HCT116 (cell line): ENCODE measurements at regions not wholly inside any gene's neighbourhood (a gene's known extent, or its start where the extent isn't known, plus 50 kb on each side); places are given as distances from the start of the nearest gene placed in this dataset.

Experiments used
- ATAC-seq: fragments of 200-7000 bp; cut with Tn5 transposase; 2 replicates; pipeline ENCODE4 v1.9.1; 2020; ENCODE audit warnings: mild to moderate bottlenecking, moderate library complexity
- BruUV-seq: library from RNA; stranded (reverse); fragments of 400-500 nt; replicated peaks from 2 replicates; lab custom pipeline; 2021; lab: Mats Ljungman, UMichigan
- CTCF ChIA-PET: fragments of 300-600 bp; sonication (Branson Sonifier 250); formaldehyde crosslinking; loops from one replicate; lab custom pipeline; 2021; ENCODE audit warnings: antibody characterized with exemption; lab: Charles Lee
- POLR2A ChIA-PET: fragments of 300-600, 350-600 bp; sonication (Branson Sonifier 250); formaldehyde crosslinking; loops from one replicate; lab custom pipeline; 2021; ENCODE audit warnings: antibody characterized with exemption; lab: Charles Lee
- RAD21 ChIA-PET, 2 experiments: fragments of 300-600 bp; sonication (Branson Sonifier 250); formaldehyde crosslinking; loops; one replicate each; lab custom pipeline; 2023; ENCODE audit warnings: low total read pairs in 2 of 2; ENCODE audit not compliant: uncharacterized antibody in 2 of 2, unreplicated experiment in 2 of 2, low non-redundant PET in 1 of 2; lab: Charles Lee
- DNase-seq: peaks from one replicate; pipeline ENCODE4 v3.0.0-alpha.2; 2010; ENCODE audit warnings: low read depth, low spot score
- H2AFZ ChIP-seq: fragments of 200-600 bp; shearing (Covaris generic), sonication (generic); 2 replicates; pipeline ENCODE4 v1.6.1; 2017; ENCODE audit warnings: low read depth, mixed run types, mixed read lengths, antibody characterized with exemption, low read length; ENCODE audit not compliant: poor library complexity, severe bottlenecking
- H3K27ac ChIP-seq: 2 replicates; pipeline ENCODE4 v1.5.1; 2012; ENCODE audit warnings: low read depth, low read length
- H3K27me3 ChIP-seq: fragments of 200-600 bp; sonication (generic); 2 replicates; pipeline ENCODE4 v1.6.1; 2016; ENCODE audit warnings: mixed run types, low read length, mixed read lengths; ENCODE audit not compliant: insufficient read depth
- H3K36me3 ChIP-seq, 2 experiments: fragments of 200-500 bp in 1 of 2; fragments of 200-600 bp in 1 of 2; sonication (Bioruptor generic) in 1 of 2; sonication (generic) in 1 of 2; 2 replicates each; pipeline versions ENCODE4 v1.5.1 to v1.6.1; 2014 to 2016; ENCODE audit warnings: low read length in 2 of 2, inconsistent platforms in 1 of 2, mixed read lengths in 1 of 2, mixed run types in 1 of 2; ENCODE audit not compliant: insufficient read depth in 2 of 2, control insufficient read depth in 1 of 2
- H3K4me1 ChIP-seq, 2 experiments: fragments of 200-600 bp in 1 of 2; sonication (generic) in 1 of 2; 2 replicates each; pipeline versions ENCODE4 v1.5.1 to v1.6.1; 2012 to 2017; ENCODE audit warnings: low read length in 2 of 2, inconsistent platforms in 1 of 2, mild to moderate bottlenecking in 1 of 2, mixed read lengths in 1 of 2, mixed run types in 1 of 2, moderate library complexity in 1 of 2; ENCODE audit not compliant: insufficient read depth in 2 of 2, control insufficient read depth in 1 of 2
- H3K4me2 ChIP-seq: fragments of 200-600 bp; sonication (generic); 2 replicates; pipeline ENCODE4 v1.6.1; 2017; ENCODE audit warnings: mixed run types, low read length, mixed read lengths
- H3K4me3 ChIP-seq, 2 experiments: fragments of 200-600 bp in 1 of 2; sonication (generic) in 1 of 2; replicated peaks in 1 of 2; 2 replicates each; pipeline ENCODE4 v1.5.1; 2011 to 2016; ENCODE audit warnings: low read length in 2 of 2, control low read depth in 1 of 2, low read depth in 1 of 2, mild to moderate bottlenecking in 1 of 2, mixed read lengths in 1 of 2, mixed run types in 1 of 2
- H3K79me2 ChIP-seq: fragments of 200-600 bp; sonication (generic); 2 replicates; pipeline ENCODE4 v1.6.1; 2017; ENCODE audit warnings: mild to moderate bottlenecking, mixed run types, low read length, moderate library complexity, mixed read lengths; ENCODE audit not compliant: insufficient read depth
- H3K9ac ChIP-seq: fragments of 200-600 bp; sonication (generic); 2 replicates; pipeline ENCODE4 v1.6.1; 2016; ENCODE audit warnings: low read length, mixed read lengths
- H3K9me2 ChIP-seq: fragments of 200-600 bp; sonication (generic), shearing (Covaris generic); 2 replicates; pipeline ENCODE4 v1.6.1; 2017; ENCODE audit warnings: mixed run types, mild to moderate bottlenecking, moderate library complexity; ENCODE audit not compliant: insufficient read depth
- H3K9me3 ChIP-seq, 2 experiments: fragments of 200-500 bp in 1 of 2; fragments of 200-600 bp in 1 of 2; sonication (Bioruptor generic) in 1 of 2; sonication (generic) in 1 of 2; 2 replicates each; pipeline ENCODE4 v1.6.1; 2014 to 2017; ENCODE audit warnings: low read length in 2 of 2, mixed read lengths in 2 of 2, inconsistent platforms in 1 of 2, low read depth in 1 of 2, mild to moderate bottlenecking in 1 of 2, mixed run types in 1 of 2, moderate library complexity in 1 of 2; ENCODE audit not compliant: control insufficient read depth in 1 of 2, insufficient read depth in 1 of 2
- H4K20me1 ChIP-seq: fragments of 200-600 bp; sonication (generic), shearing (Covaris generic); 2 replicates; pipeline ENCODE4 v1.6.1; 2017; ENCODE audit warnings: mixed run types, mild to moderate bottlenecking, moderate library complexity; ENCODE audit not compliant: insufficient read depth
- CBX3 ChIP-seq: IDR thresholded peaks from 2 replicates; pipeline ENCODE4 v1.6.1; 2012; ENCODE audit warnings: low read depth
- CEBPB ChIP-seq: IDR thresholded peaks from 2 replicates; pipeline ENCODE4 v1.6.1; 2012; ENCODE audit warnings: low read depth
- EGR1 ChIP-seq: IDR thresholded peaks from 2 replicates; pipeline ENCODE4 v1.6.1; 2012; ENCODE audit warnings: low read depth
- FOSL1 ChIP-seq: IDR thresholded peaks from 2 replicates; pipeline ENCODE4 v1.6.1; 2012; ENCODE audit warnings: low read depth
- JUND ChIP-seq: IDR thresholded peaks from 2 replicates; pipeline ENCODE4 v1.6.1; 2012
- MAX ChIP-seq: IDR thresholded peaks from 2 replicates; pipeline ENCODE4 v1.6.1; 2012
- POLR2A ChIP-seq: IDR thresholded peaks from 2 replicates; pipeline ENCODE4 v1.7.0; 2011; ENCODE audit warnings: borderline replicate concordance; ENCODE audit not compliant: insufficient read depth, insufficient read length; ENCODE audit errors: extremely low read depth
- POLR2AphosphoS5 ChIP-seq: IDR thresholded peaks from 2 replicates; pipeline ENCODE4 v1.6.1; 2011; ENCODE audit warnings: mild to moderate bottlenecking, low read depth, low read length, moderate library complexity
- RAD21 ChIP-seq: IDR thresholded peaks from 2 replicates; pipeline ENCODE4 v1.6.1; 2012; ENCODE audit warnings: low read depth, mild to moderate bottlenecking
- REST ChIP-seq: IDR thresholded peaks from 2 replicates; pipeline ENCODE4 v1.6.1; 2012; ENCODE audit warnings: low read depth
- SIN3A ChIP-seq: IDR thresholded peaks from 2 replicates; pipeline ENCODE4 v1.6.1; 2012; ENCODE audit warnings: low read depth
- SP1 ChIP-seq: IDR thresholded peaks from 2 replicates; pipeline ENCODE4 v1.6.1; 2012; ENCODE audit warnings: low read depth
- YY1 ChIP-seq: IDR thresholded peaks from 2 replicates; pipeline ENCODE4 v1.6.1; 2011; ENCODE audit warnings: low read length, low read depth, moderate library complexity, mild to moderate bottlenecking; ENCODE audit not compliant: insufficient replicate concordance; ENCODE audit errors: extremely low read depth
- intact Hi-C: fragments of 100-400 bp; cut with micrococcal nuclease; formaldehyde crosslinking; loops from 2 replicates; pipeline ENCODE4 v1.10.0; 2022
- TF ChIP-seq, protein P1 (sequence below), 3 experiments: fragments of 200-600 bp in 1 of 3; sonication (generic) in 1 of 3; IDR thresholded peaks in 2 of 3; conservative IDR thresholded peaks in 1 of 3; 2 replicates each; pipeline ENCODE4 v1.5.1; 2012 to 2017; ENCODE audit warnings: low read depth in 2 of 3, low read length in 2 of 3, antibody characterized with exemption in 1 of 3, borderline replicate concordance in 1 of 3, control low read depth in 1 of 3, mild to moderate bottlenecking in 1 of 3, mixed read lengths in 1 of 3, mixed run types in 1 of 3, moderate library complexity in 1 of 3; ENCODE audit not compliant: insufficient read depth in 1 of 3
- TF ChIP-seq, protein P2 (sequence below): IDR thresholded peaks from 2 replicates; pipeline ENCODE4 v1.6.1; 2012

DNA sequence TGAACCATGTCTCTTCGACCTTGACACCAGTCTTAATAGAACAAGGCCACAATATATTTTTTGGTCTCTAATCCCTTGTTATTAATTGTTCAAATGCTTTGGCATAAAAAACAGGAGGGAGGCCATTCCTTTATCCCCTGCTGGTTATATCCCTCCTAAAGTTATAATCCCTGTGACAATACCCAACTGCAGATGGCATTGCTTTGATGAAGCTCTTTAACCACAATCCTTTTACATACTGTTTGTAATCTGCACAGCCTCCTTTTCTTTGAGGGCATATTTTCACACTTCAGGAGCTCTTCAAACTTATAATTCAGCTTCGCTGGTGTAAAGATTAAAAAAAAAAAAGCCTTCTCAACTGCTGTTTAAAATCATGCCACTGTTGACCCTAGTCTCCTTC, 919.0 kb downstream of the EPHA3 start:
- Histone ChIP-seq H3K9me3 (peaks cover 0 to 15% of the 10 kb centered on the region in 2 experiments; a peak in 2 of 4 replicates), H3K4me3 (no peak overlapping the region), H3K4me2 (no peak overlapping the region), H4K20me1 (no peaks in the 10 kb centered on the region), H3K27me3 (no peaks in the 10 kb centered on the region), H3K79me2 (no peaks in the 10 kb centered on the region), H3K27ac (no peak overlapping the region), H2AFZ (no peak overlapping the region), H3K9me2 (no peaks in the 10 kb centered on the region), H3K9ac (no peak overlapping the region), H3K36me3 (no peaks in the 10 kb centered on the region), H3K4me1 (no peaks in the 10 kb centered on the region)
- BruUV-seq = no TSS peak
- POLR2A ChIA-PET = no interaction called here
- intact Hi-C loops = no loop called here
- DNase-seq (no peak), ATAC-seq (no peak)
- RAD21 ChIA-PET = no interaction called here
- CTCF ChIA-PET = no interaction called here
- no peak for TF ChIP-seq YY1
- no peak for TF ChIP-seq CEBPB
- TF ChIP-seq CBX3 = no peak
- no peak for TF ChIP-seq FOSL1
- TF ChIP-seq POLR2AphosphoS5 = no peak
- no peak for TF ChIP-seq SIN3A
- no peak for TF ChIP-seq EGR1
- TF ChIP-seq, protein P1, sequence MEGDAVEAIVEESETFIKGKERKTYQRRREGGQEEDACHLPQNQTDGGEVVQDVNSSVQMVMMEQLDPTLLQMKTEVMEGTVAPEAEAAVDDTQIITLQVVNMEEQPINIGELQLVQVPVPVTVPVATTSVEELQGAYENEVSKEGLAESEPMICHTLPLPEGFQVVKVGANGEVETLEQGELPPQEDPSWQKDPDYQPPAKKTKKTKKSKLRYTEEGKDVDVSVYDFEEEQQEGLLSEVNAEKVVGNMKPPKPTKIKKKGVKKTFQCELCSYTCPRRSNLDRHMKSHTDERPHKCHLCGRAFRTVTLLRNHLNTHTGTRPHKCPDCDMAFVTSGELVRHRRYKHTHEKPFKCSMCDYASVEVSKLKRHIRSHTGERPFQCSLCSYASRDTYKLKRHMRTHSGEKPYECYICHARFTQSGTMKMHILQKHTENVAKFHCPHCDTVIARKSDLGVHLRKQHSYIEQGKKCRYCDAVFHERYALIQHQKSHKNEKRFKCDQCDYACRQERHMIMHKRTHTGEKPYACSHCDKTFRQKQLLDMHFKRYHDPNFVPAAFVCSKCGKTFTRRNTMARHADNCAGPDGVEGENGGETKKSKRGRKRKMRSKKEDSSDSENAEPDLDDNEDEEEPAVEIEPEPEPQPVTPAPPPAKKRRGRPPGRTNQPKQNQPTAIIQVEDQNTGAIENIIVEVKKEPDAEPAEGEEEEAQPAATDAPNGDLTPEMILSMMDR (IDR thresholded peaks at IDR 0.05 in 2 of 3, conservative IDR thresholded peaks at IDR 0.05 in 1 of 3; ENCODE audit: borderline replicate concordance in 1 of 3, insufficient read depth in 1 of 3, low read depth in 2 of 3, low read length in 2 of 3) = no peak
- no peak for TF ChIP-seq MAX

- ChIA-PET RAD21 (no interaction called here), POLR2A (no interaction called here), CTCF (no interaction called here)
- Histone ChIP-seq H3K4me2 (no peak overlapping the region), H3K4me1 (no peaks in the 10 kb centered on the region), H3K79me2 (no peaks in the 10 kb centered on the region), H4K20me1 (no peaks in the 10 kb centered on the region), H3K36me3 (no peaks in the 10 kb centered on the region), H3K27ac (no peak overlapping the region), H3K27me3 (no peaks in the 10 kb centered on the region), H3K9ac (no peak overlapping the region), H3K4me3 (no peak overlapping the region), H3K9me2 (no peaks in the 10 kb centered on the region), H3K9me3 (peaks cover 9 to 32% of the 10 kb centered on the region in 2 experiments; a peak in 2 of 4 replicates), H2AFZ (no peak overlapping the region)
- no peak for ATAC-seq
- BruUV-seq = no TSS peak
- TF ChIP-seq, protein P2, sequence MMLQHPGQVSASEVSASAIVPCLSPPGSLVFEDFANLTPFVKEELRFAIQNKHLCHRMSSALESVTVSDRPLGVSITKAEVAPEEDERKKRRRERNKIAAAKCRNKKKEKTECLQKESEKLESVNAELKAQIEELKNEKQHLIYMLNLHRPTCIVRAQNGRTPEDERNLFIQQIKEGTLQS = no peak
- no peak for TF ChIP-seq POLR2A
- TF ChIP-seq MAX = no peak
- no peak for TF ChIP-seq JUND
- TF ChIP-seq RAD21 = no peak
- no peak for TF ChIP-seq SIN3A
- no peak for TF ChIP-seq REST
- TF ChIP-seq SP1 = no peak
- intact Hi-C loops = no loop called here
- no peak for DNase-seq
Observed at GRCh38 chr3:90031121-90031520, 923.7 kb downstream of the EPHA3 start.
